ENCODE measurements at regions not wholly inside any gene's neighbourhood (a gene's known extent, or its start where the extent isn't known, plus 50 kb on each side); places are given as distances from the start of the nearest gene placed in this dataset.
"Not testable (repeated sequence)": the region's sequence is repeated elsewhere in the genome, so short reads cannot be mapped to it uniquely, and the experiment has no call there.

- DNase-seq (ENCODE audit: low read depth in 2 of 2, low spot score in 1 of 2), result no peak
Measured at GRCh38 chr11:104776501-104777170, 121.6 kb downstream of the CASP12 start.

- no peak for DNase-seq (ENCODE audit: low read depth in 2 of 2, low spot score in 1 of 2)
Measured at GRCh38 chr11:104774578-104774977, 123.7 kb downstream of the CASP12 start.

GRCh38 chr11:104772806-104773241, 125.4 kb downstream of the CASP12 start:
- DNase-seq (ENCODE audit: low read depth in 2 of 2, low spot score in 1 of 2), result no peak

GRCh38 chr11:104771763-104772162, 126.5 kb downstream of the CASP12 start:
- no peak for DNase-seq (ENCODE audit: low read depth in 2 of 2, low spot score in 1 of 2)

- not testable (repeated sequence) for DNase-seq (ENCODE audit: low read depth in 2 of 2, low spot score in 1 of 2)
Measured at GRCh38 chr11:104771046-104771445, 127.2 kb downstream of the CASP12 start.

GRCh38 chr11:104765401-104766095, 132.7 kb downstream of the CASP12 start:
- no peak for DNase-seq (ENCODE audit: low read depth in 2 of 2, low spot score in 1 of 2)

- no peak for DNase-seq (ENCODE audit: low read depth in 2 of 2, low spot score in 1 of 2)
Measured at GRCh38 chr11:104764710-104765045, 133.6 kb downstream of the CASP12 start.

- no peak for DNase-seq (ENCODE audit: low read depth in 2 of 2, low spot score in 1 of 2)
Measured at GRCh38 chr11:104763930-104764709, 134.1 kb downstream of the CASP12 start.

- no peak for DNase-seq (ENCODE audit: low read depth in 2 of 2, low spot score in 1 of 2)
Measured at GRCh38 chr11:104761511-104761910, 136.7 kb downstream of the CASP12 start.

- DNase-seq (ENCODE audit: low read depth in 2 of 2, low spot score in 1 of 2), result no peak
Measured at GRCh38 chr11:104759464-104759863, 138.8 kb downstream of the CASP12 start.

GRCh38 chr11:104738918-104739317, 159.3 kb downstream of the CASP12 start:
- no peak for DNase-seq (ENCODE audit: low read depth in 2 of 2, low spot score in 1 of 2)

- DNase-seq (ENCODE audit: low read depth in 2 of 2, low spot score in 1 of 2), result no peak
Measured at GRCh38 chr11:104738208-104738607, 160.1 kb downstream of the CASP12 start.

GRCh38 chr11:104736502-104736901, 161.8 kb downstream of the CASP12 start:
- no peak for DNase-seq (ENCODE audit: low read depth in 2 of 2, low spot score in 1 of 2)

- DNase-seq (ENCODE audit: low read depth in 2 of 2, low spot score in 1 of 2), result no peak
Measured at GRCh38 chr11:104734998-104735397, 163.3 kb downstream of the CASP12 start.

GRCh38 chr11:104731890-104732289, 166.4 kb downstream of the CASP12 start:
- no peak for DNase-seq (ENCODE audit: low read depth in 2 of 2, low spot score in 1 of 2)

GRCh38 chr11:104728927-104729326, 169.3 kb downstream of the CASP12 start:
- no peak for DNase-seq (ENCODE audit: low read depth in 2 of 2, low spot score in 1 of 2)

- DNase-seq (ENCODE audit: low read depth in 2 of 2, low spot score in 1 of 2), result no peak
Measured at GRCh38 chr11:104727768-104728167, 170.5 kb downstream of the CASP12 start.

GRCh38 chr11:104727095-104727494, 171.2 kb downstream of the CASP12 start:
- no peak for DNase-seq (ENCODE audit: low read depth in 2 of 2, low spot score in 1 of 2)

GRCh38 chr11:104725796-104726408, 172.4 kb downstream of the CASP12 start:
- no peak for DNase-seq (ENCODE audit: low read depth in 2 of 2, low spot score in 1 of 2)

GRCh38 chr11:104713401-104713800, 184.9 kb downstream of the CASP12 start:
- DNase-seq (ENCODE audit: low read depth in 2 of 2, low spot score in 1 of 2), result no peak

GRCh38 chr11:104705490-104706190, 192.6 kb downstream of the CASP12 start:
- peak; percentile 35 to 52 for DNase-seq (ENCODE audit: low read depth in 2 of 2, low spot score in 1 of 2)
